ENCODE measurements at regions not wholly inside any gene's neighbourhood (a gene's known extent, or its start where the extent isn't known, plus 50 kb on each side); places are given as distances from the start of the nearest gene placed in this dataset.
"Not testable (repeated sequence)": the region's sequence is repeated elsewhere in the genome, so short reads cannot be mapped to it uniquely, and the experiment has no call there.

DNA sequence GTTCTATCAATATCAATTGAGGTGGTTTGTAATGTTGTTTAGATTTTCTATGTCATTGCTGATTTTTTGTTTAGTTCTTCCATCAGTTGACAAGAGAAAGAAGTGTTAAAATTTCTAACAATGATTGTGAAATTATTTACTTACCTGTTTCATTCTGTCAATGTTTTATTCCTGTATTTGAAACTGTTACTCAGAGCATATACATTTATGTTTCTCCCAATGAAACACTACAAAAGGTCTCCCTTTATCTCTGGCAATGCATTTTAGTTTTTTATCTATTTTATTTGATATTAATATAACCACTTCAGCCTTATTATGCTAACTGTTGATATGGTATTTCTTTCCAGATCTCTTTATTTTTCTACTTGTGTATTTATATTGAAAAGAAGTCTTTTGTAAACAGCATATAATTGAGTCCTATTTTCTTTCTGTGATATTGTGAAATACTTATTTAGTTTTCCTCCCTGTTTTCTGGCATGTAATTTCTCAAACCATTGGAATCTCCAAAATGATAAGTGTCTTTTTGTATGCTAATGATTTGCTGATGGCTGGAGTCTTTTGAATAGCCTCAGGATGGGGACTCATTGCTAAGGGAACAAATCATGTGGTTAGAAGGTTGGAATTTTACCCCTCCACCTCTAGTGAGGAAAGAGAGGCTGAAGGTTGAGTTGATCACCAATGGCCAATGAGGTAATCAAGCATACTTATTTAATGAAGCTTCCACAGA lies 122.0 kb downstream of the ADSS2 start:
- Mint-ChIP-seq H3K27ac (no peak overlapping the region), H3K4me1 (peaks cover 30 to 35% of the 10 kb centered on the region in 2 donors), H3K9me3 (peaks cover 0 to 2% of the 10 kb centered on the region in 2 donors), H3K4me3 (no peak overlapping the region), H3K36me3 (no peaks in the 10 kb centered on the region), H3K27me3 (ENCODE audit: low read depth in 2 of 2) (peaks cover 0 to 5% of the 10 kb centered on the region in 2 donors)
- intact Hi-C loops (cut with micrococcal nuclease): no loop called here
- Histone ChIP-seq H3K27ac (ENCODE audit: low read length) (no peak overlapping the region), H3K9me3 (ENCODE audit: control insufficient read depth, insufficient read depth, low read length) (no peaks in the 10 kb centered on the region), H3K4me1 (ENCODE audit: control insufficient read depth, insufficient read depth, low read length) (peaks cover 16% of the 10 kb centered on the region), H3K27me3 (ENCODE audit: control insufficient read depth, insufficient read depth, low read length) (no peaks in the 10 kb centered on the region), H3K36me3 (ENCODE audit: control insufficient read depth, insufficient read depth, low read length) (no peaks in the 10 kb centered on the region), H3K4me3 (ENCODE audit: low read length) (no peak overlapping the region)
- no peak for ATAC-seq
- no peak for DNase-seq
- TF ChIP-seq CTCF (IDR thresholded peaks at IDR 0.05): no peak

DNA sequence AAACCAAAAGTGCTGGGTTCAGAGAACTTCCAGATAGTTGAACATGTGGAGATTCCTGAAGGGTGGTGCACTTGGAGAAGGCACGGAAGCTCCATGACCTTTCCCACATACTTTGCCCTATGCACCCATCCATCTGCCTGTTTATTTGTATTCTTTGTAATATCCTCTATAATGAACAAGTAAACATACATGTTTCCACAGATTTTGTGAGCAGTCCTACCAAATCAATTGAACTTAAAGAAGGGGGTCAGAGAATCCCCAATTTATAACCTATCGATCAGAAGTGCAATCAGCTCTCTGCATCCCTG lies 121.4 kb downstream of the ADSS2 start:
- H3K4me1 ChIP-seq (ENCODE audit: control insufficient read depth, insufficient read depth, low read length): peaks cover 11% of the 10 kb centered on the region
- intact Hi-C loops (cut with micrococcal nuclease): no loop called here

GRCh38 chr1:244332761-244333160 lies 118.9 kb downstream of the ADSS2 start:
- H3K27ac Mint-ChIP-seq; H3K36me3 ChIP-seq (ENCODE audit: control insufficient read depth, insufficient read depth, low read length); ATAC-seq; H3K9me3 ChIP-seq (ENCODE audit: control insufficient read depth, insufficient read depth, low read length); H3K27me3 ChIP-seq (ENCODE audit: control insufficient read depth, insufficient read depth, low read length); H3K4me1 ChIP-seq (ENCODE audit: control insufficient read depth, insufficient read depth, low read length); H3K36me3 Mint-ChIP-seq; intact Hi-C loops (cut with micrococcal nuclease); H3K9me3 Mint-ChIP-seq; H3K27ac ChIP-seq (ENCODE audit: low read length); DNase-seq; H3K27me3 Mint-ChIP-seq (ENCODE audit: low read depth in 2 of 2); H3K4me3 Mint-ChIP-seq; H3K4me3 ChIP-seq (ENCODE audit: low read length): not testable (repeated sequence)
- WGBS (ENCODE audit: insufficient coverage): 81% methylated on average over 2 of the region's 2 CpGs
- peaks cover 7 to 11% of the 10 kb centered on the region in 2 donors for H3K4me1 Mint-ChIP-seq

More for the DNA sequence above, 121.4 kb downstream of the ADSS2 start:
- no peak overlapping the region for H3K27ac Mint-ChIP-seq
- DNase-seq (no peak), ATAC-seq (no peak)
- no peaks in the 10 kb centered on the region for H3K36me3 ChIP-seq (ENCODE audit: control insufficient read depth, insufficient read depth, low read length)
- no peak for TF ChIP-seq CTCF (IDR thresholded peaks at IDR 0.05)
- H3K36me3 Mint-ChIP-seq: no peaks in the 10 kb centered on the region
- peaks cover 0 to 5% of the 10 kb centered on the region in 2 donors for H3K27me3 Mint-ChIP-seq (ENCODE audit: low read depth in 2 of 2)
- H3K9me3 ChIP-seq (ENCODE audit: control insufficient read depth, insufficient read depth, low read length): no peaks in the 10 kb centered on the region
- 88% methylated on average over 1 of the region's 2 CpGs for WGBS (ENCODE audit: insufficient coverage)
- H3K9me3 Mint-ChIP-seq: peaks cover 0 to 2% of the 10 kb centered on the region in 2 donors
- no peak overlapping the region for H3K4me3 ChIP-seq (ENCODE audit: low read length)
- H3K27ac ChIP-seq (ENCODE audit: low read length): no peak overlapping the region
- H3K27me3 ChIP-seq (ENCODE audit: control insufficient read depth, insufficient read depth, low read length): no peaks in the 10 kb centered on the region
- peaks cover 25 to 30% of the 10 kb centered on the region in 2 donors for H3K4me1 Mint-ChIP-seq
- no peak overlapping the region for H3K4me3 Mint-ChIP-seq

GRCh38 chr1:244334315-244334714 lies 117.4 kb downstream of the ADSS2 start:
- H3K4me3 Mint-ChIP-seq; ATAC-seq; H3K9me3 ChIP-seq (ENCODE audit: control insufficient read depth, insufficient read depth, low read length); H3K4me3 ChIP-seq (ENCODE audit: low read length); DNase-seq; H3K27ac Mint-ChIP-seq; H3K27ac ChIP-seq (ENCODE audit: low read length); H3K27me3 ChIP-seq (ENCODE audit: control insufficient read depth, insufficient read depth, low read length); H3K36me3 Mint-ChIP-seq; intact Hi-C loops (cut with micrococcal nuclease); H3K27me3 Mint-ChIP-seq (ENCODE audit: low read depth in 2 of 2); H3K9me3 Mint-ChIP-seq; H3K36me3 ChIP-seq (ENCODE audit: control insufficient read depth, insufficient read depth, low read length); H3K4me1 ChIP-seq (ENCODE audit: control insufficient read depth, insufficient read depth, low read length): not testable (repeated sequence)
- 87% methylated on average over 2 of the region's 2 CpGs for WGBS (ENCODE audit: insufficient coverage)
- H3K4me1 Mint-ChIP-seq: peaks cover 7 to 11% of the 10 kb centered on the region in 2 donors

DNA sequence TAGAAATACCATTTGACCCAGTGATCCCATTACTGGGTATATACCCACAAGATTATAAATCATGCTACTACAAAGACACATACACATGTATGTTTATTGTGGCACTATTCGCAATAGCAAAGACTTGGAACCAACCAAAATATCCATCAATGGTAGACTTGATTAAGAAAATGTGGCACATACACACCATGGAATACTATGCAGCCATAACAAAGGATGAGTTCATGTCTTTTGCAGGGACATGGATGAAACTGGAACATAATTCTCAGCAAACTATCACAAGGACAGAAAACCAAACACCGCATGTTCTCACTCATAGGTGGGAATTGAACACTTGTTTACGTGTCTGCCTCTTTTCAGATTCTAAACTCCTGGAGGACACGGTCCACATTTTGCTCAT lies 116.9 kb downstream of the ADSS2 start:
- H3K9me3 Mint-ChIP-seq; intact Hi-C loops (cut with micrococcal nuclease); H3K36me3 Mint-ChIP-seq; H3K27ac ChIP-seq (ENCODE audit: low read length); H3K27ac Mint-ChIP-seq; ATAC-seq; H3K27me3 ChIP-seq (ENCODE audit: control insufficient read depth, insufficient read depth, low read length); H3K4me1 ChIP-seq (ENCODE audit: control insufficient read depth, insufficient read depth, low read length); H3K27me3 Mint-ChIP-seq (ENCODE audit: low read depth in 2 of 2); H3K4me3 ChIP-seq (ENCODE audit: low read length); H3K36me3 ChIP-seq (ENCODE audit: control insufficient read depth, insufficient read depth, low read length); H3K9me3 ChIP-seq (ENCODE audit: control insufficient read depth, insufficient read depth, low read length); H3K4me3 Mint-ChIP-seq; DNase-seq: not testable (repeated sequence)
- 97% methylated on average over 2 of the region's 4 CpGs for WGBS (ENCODE audit: insufficient coverage)
- H3K4me1 Mint-ChIP-seq: peaks cover 7 to 11% of the 10 kb centered on the region in 2 donors

Measured in natural killer cell (primary cell).